Stimulated activated naive CD8-positive, alpha-beta T cell treated with anti-CD3 and anti-CD28 coated beads, Interleukin-15, Interleukin-2, amounts not matched to agents 100 ng/mL and 50 ng/mL, for 24 hours (primary cell): ENCODE measurements at regions not wholly inside any gene's neighbourhood (a gene's known extent, or its start where the extent isn't known, plus 50 kb on each side); places are given as distances from the start of the nearest gene placed in this dataset.
"Not testable (repeated sequence)": the region's sequence is repeated elsewhere in the genome, so short reads cannot be mapped to it uniquely, and the experiment has no call there.

Experiments used
- H3K27ac Mint-ChIP-seq: one replicate; pipeline ENCODE4 v1.8.0; 2021; ENCODE audit warnings: mild to moderate bottlenecking, mixed read lengths
- H3K27me3 Mint-ChIP-seq: one replicate; pipeline ENCODE4 v1.8.0; 2021; ENCODE audit warnings: mixed read lengths
- H3K36me3 Mint-ChIP-seq: one replicate; pipeline ENCODE4 v1.8.0; 2021; ENCODE audit warnings: low read depth, mixed read lengths
- H3K4me1 Mint-ChIP-seq: one replicate; pipeline ENCODE4 v1.8.0; 2021; ENCODE audit warnings: low read depth, mixed read lengths
- H3K4me3 Mint-ChIP-seq: one replicate; pipeline ENCODE4 v1.8.0; 2021; ENCODE audit warnings: mild to moderate bottlenecking, mixed read lengths
- H3K9me3 Mint-ChIP-seq: one replicate; pipeline ENCODE4 v1.8.0; 2021; ENCODE audit warnings: mixed read lengths

DNA sequence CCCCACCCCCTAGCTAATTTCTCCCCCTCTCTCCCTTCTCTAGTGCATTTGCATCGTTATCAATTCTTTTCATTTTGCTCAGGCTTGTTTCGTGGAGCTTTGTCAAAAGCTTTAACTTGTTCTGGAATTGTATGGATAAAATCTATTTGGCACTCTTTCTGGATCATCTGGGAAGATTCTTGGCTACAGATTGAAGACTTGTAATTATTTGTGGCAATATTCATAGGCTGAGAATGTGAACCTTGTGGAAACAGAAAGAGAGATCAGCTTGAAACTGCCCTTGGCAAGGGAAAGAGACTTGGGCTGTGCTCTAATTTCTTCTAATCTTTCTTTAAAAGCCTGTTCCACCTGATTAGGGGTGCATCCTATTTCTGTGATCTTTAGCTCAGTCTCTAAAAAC lies 340.6 kb upstream of the DAB2 start:
- Mint-ChIP-seq H3K9me3 (no peaks in the 10 kb centered on the region), H3K36me3 (no peaks in the 10 kb centered on the region), H3K4me3 (no peak overlapping the region), H3K27me3 (peaks cover 21% of the 10 kb centered on the region), H3K4me1 (no peaks in the 10 kb centered on the region), H3K27ac (no peak overlapping the region)

- no peak overlapping the region for H3K4me3 Mint-ChIP-seq
- peaks cover 18% of the 10 kb centered on the region for H3K27me3 Mint-ChIP-seq
- no peaks in the 10 kb centered on the region for H3K9me3 Mint-ChIP-seq
- H3K27ac Mint-ChIP-seq, result no peak overlapping the region
- no peaks in the 10 kb centered on the region for H3K36me3 Mint-ChIP-seq
- H3K4me1 Mint-ChIP-seq, result no peaks in the 10 kb centered on the region
Observed at GRCh38 chr5:39762761-39763160, 338.0 kb upstream of the DAB2 start.

DNA sequence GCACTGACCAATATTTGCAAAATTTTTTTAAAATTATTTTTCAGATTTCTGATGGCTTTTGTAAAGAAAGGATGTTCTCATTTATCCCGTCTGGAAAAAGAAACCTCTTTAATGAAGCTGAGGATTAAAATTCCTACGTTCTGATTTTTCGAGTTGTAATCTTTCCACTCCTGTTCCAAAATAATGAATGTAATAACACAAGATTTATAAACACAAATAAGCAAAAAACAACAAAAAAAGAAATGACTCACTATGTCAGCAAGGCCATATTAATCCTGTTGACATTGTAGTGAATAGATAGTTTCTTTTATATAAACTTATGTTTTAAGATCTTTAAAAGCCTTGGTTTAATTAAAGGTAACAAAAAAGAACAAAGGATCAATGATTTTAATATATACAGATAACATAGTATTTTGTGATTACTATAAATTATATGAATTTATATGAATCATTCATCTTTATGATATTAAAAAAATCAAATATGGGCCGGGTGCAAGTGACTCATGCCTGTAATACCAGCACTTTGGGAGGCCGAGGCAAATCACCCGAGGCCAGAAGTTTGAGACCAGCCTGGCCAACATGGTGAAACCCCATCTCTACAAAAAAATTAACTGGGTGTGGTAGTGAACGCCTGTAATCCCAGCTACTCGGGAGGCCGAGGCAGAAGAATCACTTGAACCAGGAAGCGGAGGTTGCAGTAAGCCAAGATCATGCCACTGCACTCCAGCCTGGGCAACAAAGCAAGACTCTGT lies 336.6 kb upstream of the DAB2 start:
- peaks cover 14% of the 10 kb centered on the region for H3K27me3 Mint-ChIP-seq
- no peak overlapping the region for H3K27ac Mint-ChIP-seq
- no peaks in the 10 kb centered on the region for H3K36me3 Mint-ChIP-seq
- no peaks in the 10 kb centered on the region for H3K4me1 Mint-ChIP-seq
- H3K4me3 Mint-ChIP-seq, result no peak overlapping the region
- H3K9me3 Mint-ChIP-seq, result no peaks in the 10 kb centered on the region

DNA sequence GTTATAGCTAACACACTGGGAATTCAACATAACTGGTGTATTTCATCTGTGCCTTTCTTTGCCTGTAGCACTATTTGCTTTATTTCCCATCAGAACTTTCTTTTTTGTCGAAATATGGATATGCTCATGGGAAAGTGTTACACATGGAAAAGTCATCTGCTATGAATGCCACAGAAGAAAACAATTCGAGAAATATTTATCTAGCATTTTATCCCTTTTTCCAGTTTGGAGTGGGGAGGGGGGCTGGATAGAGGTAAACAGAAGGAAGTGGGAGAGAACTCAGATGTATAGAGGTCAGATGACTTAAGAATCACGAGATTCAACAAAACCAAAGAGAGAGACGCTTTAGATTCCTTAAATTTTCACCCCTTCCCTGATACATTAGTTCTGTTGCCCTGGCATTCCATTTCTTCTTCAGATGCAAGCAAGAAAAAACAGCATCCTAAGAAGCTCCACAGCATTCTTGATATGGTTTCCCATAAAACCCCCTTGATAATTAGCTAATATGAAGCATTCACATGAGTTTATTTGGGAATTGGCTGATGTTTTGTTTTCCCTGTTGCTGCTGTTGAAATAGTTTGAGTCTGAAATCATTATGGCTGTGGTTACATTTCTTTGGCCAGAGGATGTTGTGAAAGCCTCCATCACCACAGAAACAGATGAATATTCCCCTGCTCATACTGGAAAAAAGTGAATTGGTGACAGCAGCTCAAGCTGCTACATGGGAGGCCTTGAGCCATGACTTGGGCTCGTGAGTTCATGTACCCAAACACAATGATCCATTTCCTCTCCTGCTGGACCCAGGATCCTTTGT lies 335.8 kb upstream of the DAB2 start:
- Mint-ChIP-seq H3K27ac (no peak overlapping the region), H3K4me1 (no peaks in the 10 kb centered on the region), H3K9me3 (no peaks in the 10 kb centered on the region), H3K36me3 (no peaks in the 10 kb centered on the region), H3K4me3 (no peak overlapping the region), H3K27me3 (peaks cover 14% of the 10 kb centered on the region)

GRCh38 chr5:39759701-39760100 lies 334.9 kb upstream of the DAB2 start:
- Mint-ChIP-seq H3K36me3 (no peaks in the 10 kb centered on the region), H3K27me3 (peaks cover 5% of the 10 kb centered on the region), H3K9me3 (no peaks in the 10 kb centered on the region), H3K4me1 (no peaks in the 10 kb centered on the region), H3K4me3 (no peak overlapping the region), H3K27ac (no peak overlapping the region)

DNA sequence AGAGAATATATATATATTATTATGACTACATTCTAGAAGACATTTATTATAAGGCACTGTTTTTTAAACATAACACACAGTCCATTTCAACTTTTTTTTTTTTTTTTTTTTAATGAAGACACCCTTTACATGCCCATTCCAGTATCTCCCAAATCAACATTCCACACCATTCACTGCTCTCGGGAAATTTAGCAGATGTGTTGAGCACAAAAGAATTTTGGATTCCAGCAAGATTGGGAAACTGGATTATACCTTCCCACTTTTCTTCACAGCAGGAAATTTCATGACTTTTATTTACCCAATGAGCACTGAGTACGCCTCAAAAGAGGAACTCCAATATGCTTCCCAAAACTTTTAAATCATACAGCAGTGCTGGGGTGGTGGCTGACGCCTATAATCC lies 333.6 kb upstream of the DAB2 start:
- Mint-ChIP-seq H3K27me3 (peaks cover 5% of the 10 kb centered on the region), H3K27ac (no peak overlapping the region), H3K9me3 (peaks cover 3% of the 10 kb centered on the region)

DNA sequence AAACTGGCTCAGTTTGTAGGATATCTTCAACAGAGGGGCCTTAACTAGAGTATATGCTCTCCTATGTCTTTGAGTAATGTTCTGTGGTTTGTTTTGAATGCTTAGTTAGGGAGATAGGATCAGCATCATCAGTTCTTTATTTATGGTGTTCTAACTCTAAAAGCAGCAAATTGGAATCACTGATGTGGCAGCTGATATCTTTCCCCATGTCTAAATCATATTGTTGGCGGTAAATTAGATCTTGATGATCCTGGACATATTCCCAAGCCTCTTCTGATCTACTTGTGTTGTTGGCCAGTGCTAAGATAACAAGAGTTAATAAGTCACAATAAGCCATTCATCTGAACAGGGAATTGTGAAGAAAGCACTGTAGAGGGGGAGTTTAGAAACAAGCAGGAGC lies 332.4 kb upstream of the DAB2 start:
- Mint-ChIP-seq H3K4me1 (no peaks in the 10 kb centered on the region), H3K9me3 (peaks cover 3% of the 10 kb centered on the region), H3K4me3 (no peak overlapping the region), H3K36me3 (no peaks in the 10 kb centered on the region), H3K27me3 (peaks cover 8% of the 10 kb centered on the region), H3K27ac (no peak overlapping the region)

More for the DNA sequence above, 333.6 kb upstream of the DAB2 start:
- Mint-ChIP-seq H3K36me3 (no peaks in the 10 kb centered on the region), H3K4me3 (no peak overlapping the region), H3K4me1 (no peaks in the 10 kb centered on the region)

- Mint-ChIP-seq H3K4me1 (no peaks in the 10 kb centered on the region), H3K36me3 (no peaks in the 10 kb centered on the region), H3K27ac (no peak overlapping the region), H3K27me3 (peaks cover 11% of the 10 kb centered on the region), H3K4me3 (no peak overlapping the region), H3K9me3 (peaks cover 3% of the 10 kb centered on the region)
Observed at GRCh38 chr5:39755986-39756385, 331.2 kb upstream of the DAB2 start.

GRCh38 chr5:39755452-39755851 lies 330.7 kb upstream of the DAB2 start:
- Mint-ChIP-seq H3K9me3 (peaks cover 3% of the 10 kb centered on the region), H3K27me3 (peaks cover 14% of the 10 kb centered on the region), H3K4me3 (no peak overlapping the region), H3K27ac (no peak overlapping the region), H3K4me1 (no peaks in the 10 kb centered on the region), H3K36me3 (no peaks in the 10 kb centered on the region)

- H3K27ac Mint-ChIP-seq, H3K9me3 Mint-ChIP-seq, H3K4me1 Mint-ChIP-seq, H3K36me3 Mint-ChIP-seq, H3K4me3 Mint-ChIP-seq: not testable (repeated sequence)
- H3K27me3 Mint-ChIP-seq, result peaks cover 18% of the 10 kb centered on the region
Observed at GRCh38 chr5:39753747-39754146, 329.0 kb upstream of the DAB2 start.

- Mint-ChIP-seq H3K9me3 (peaks cover 3% of the 10 kb centered on the region), H3K36me3 (no peaks in the 10 kb centered on the region), H3K27ac (no peak overlapping the region), H3K27me3 (peaks cover 18% of the 10 kb centered on the region), H3K4me3 (no peak overlapping the region), H3K4me1 (no peaks in the 10 kb centered on the region)
Observed at GRCh38 chr5:39750661-39751060, 325.9 kb upstream of the DAB2 start.

- H3K9me3 Mint-ChIP-seq, result no peaks in the 10 kb centered on the region
- no peaks in the 10 kb centered on the region for H3K36me3 Mint-ChIP-seq
- H3K27ac Mint-ChIP-seq, result no peak overlapping the region
- no peak overlapping the region for H3K4me3 Mint-ChIP-seq
- H3K27me3 Mint-ChIP-seq, result peaks cover 7% of the 10 kb centered on the region
- H3K4me1 Mint-ChIP-seq, result no peaks in the 10 kb centered on the region
Observed at GRCh38 chr5:39742916-39743315, 318.1 kb upstream of the DAB2 start.

DNA sequence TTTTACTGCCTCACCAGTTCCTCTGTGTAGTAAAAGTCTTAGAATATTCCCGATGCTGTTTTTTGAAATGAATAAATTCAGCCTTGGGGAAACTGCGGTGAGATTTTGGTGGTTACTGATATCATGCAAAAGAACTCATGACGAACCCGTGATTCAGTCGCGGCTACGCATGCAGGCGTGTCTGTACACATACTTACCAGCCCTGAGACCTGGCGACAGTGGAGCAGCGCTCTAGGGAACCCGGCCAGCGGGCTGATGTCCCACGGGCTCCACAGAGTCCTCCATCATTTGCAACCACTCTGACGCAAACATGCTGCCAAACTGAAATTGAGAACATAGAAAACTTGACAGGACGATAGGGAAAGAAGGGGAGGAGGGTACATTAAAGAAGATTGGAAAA lies 315.6 kb upstream of the DAB2 start:
- Mint-ChIP-seq H3K4me1 (no peaks in the 10 kb centered on the region), H3K36me3 (no peaks in the 10 kb centered on the region), H3K27me3 (peaks cover 7% of the 10 kb centered on the region), H3K4me3 (no peak overlapping the region), H3K9me3 (no peaks in the 10 kb centered on the region), H3K27ac (no peak overlapping the region)

DNA sequence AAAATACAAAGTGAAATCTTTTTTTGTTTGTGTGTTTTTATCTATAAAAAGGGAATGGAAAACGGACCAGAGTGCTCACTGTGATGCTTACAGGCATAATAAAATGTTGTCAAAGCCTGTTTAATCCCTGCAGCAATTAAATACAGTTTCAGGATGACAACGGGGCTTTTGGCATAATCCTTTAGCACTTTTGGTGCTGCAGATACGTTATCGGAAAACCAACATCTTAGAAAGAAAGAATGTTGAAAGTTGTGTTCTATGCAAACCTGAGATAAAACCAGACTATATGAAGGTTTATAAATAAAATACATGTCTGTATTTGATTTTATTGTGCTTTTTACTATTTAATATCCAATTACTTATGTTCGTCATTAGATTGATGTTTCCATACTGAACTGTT lies 307.4 kb upstream of the DAB2 start:
- no peak overlapping the region for H3K27ac Mint-ChIP-seq
- no peaks in the 10 kb centered on the region for H3K4me1 Mint-ChIP-seq
- H3K4me3 Mint-ChIP-seq, result no peak overlapping the region
- peaks cover 10% of the 10 kb centered on the region for H3K27me3 Mint-ChIP-seq
- no peaks in the 10 kb centered on the region for H3K9me3 Mint-ChIP-seq
- H3K36me3 Mint-ChIP-seq, result no peaks in the 10 kb centered on the region

GRCh38 chr5:39730699-39731098 lies 305.9 kb upstream of the DAB2 start:
- Mint-ChIP-seq H3K4me1 (no peaks in the 10 kb centered on the region), H3K27me3 (peaks cover 10% of the 10 kb centered on the region), H3K36me3 (no peaks in the 10 kb centered on the region), H3K9me3 (no peaks in the 10 kb centered on the region), H3K27ac (no peak overlapping the region), H3K4me3 (no peak overlapping the region)
